ENCODE measurements at regions not wholly inside any gene's neighbourhood (a gene's known extent, or its start where the extent isn't known, plus 50 kb on each side); places are given as distances from the start of the nearest gene placed in this dataset.

- Histone ChIP-seq H3K27me3 (ENCODE audit: insufficient read depth, low read length) (no peaks in the 10 kb centered on the region), H3K36me3 (ENCODE audit: insufficient read depth, low read length) (no peaks in the 10 kb centered on the region), H3K79me2 (ENCODE audit: insufficient read depth, low read length) (no peaks in the 10 kb centered on the region), H3K9me3 (ENCODE audit: low read length) (no peaks in the 10 kb centered on the region), H3F3A (ENCODE audit: insufficient read depth, low read length) (no peaks in the 10 kb centered on the region), H3K9me2 (ENCODE audit: low read depth, low read length) (no peaks in the 10 kb centered on the region), H3K27ac (ENCODE audit: low read depth, low read length, poor library complexity, severe bottlenecking) (no peak overlapping the region), H2AFZ (ENCODE audit: low read length) (no peak overlapping the region), H3K4me2 (ENCODE audit: low read length) (no peak overlapping the region), H3K4me1 (ENCODE audit: insufficient read depth, low read length, severe bottlenecking) (no peaks in the 10 kb centered on the region), H4K20me1 (ENCODE audit: insufficient read depth, low read length) (no peaks in the 10 kb centered on the region), H3K9ac (ENCODE audit: low read length) (no peak overlapping the region), H3K4me3 (ENCODE audit: low read depth, low read length, poor library complexity, severe bottlenecking) (no peak overlapping the region)
- TF ChIP-seq EZH2 (IDR thresholded peaks at IDR 0.05; ENCODE audit: borderline replicate concordance, low read length) (no peak), CTCF (IDR thresholded peaks at IDR 0.05; ENCODE audit: low read length) (no peak)
These were observed 120.6 kb downstream of the BAMBI start for GRCh38 chr10:28797904-28798371.

- Histone ChIP-seq H3K4me3 (ENCODE audit: low read depth, low read length, poor library complexity, severe bottlenecking) (no peak overlapping the region), H3K36me3 (ENCODE audit: insufficient read depth, low read length) (no peaks in the 10 kb centered on the region), H3K4me2 (ENCODE audit: low read length) (no peak overlapping the region), H3K9me3 (ENCODE audit: low read length) (no peaks in the 10 kb centered on the region), H2AFZ (ENCODE audit: low read length) (no peak overlapping the region), H3K4me1 (ENCODE audit: insufficient read depth, low read length, severe bottlenecking) (no peaks in the 10 kb centered on the region), H3F3A (ENCODE audit: insufficient read depth, low read length) (no peaks in the 10 kb centered on the region), H3K9ac (ENCODE audit: low read length) (no peak overlapping the region), H3K27me3 (ENCODE audit: insufficient read depth, low read length) (no peaks in the 10 kb centered on the region), H3K9me2 (ENCODE audit: low read depth, low read length) (no peaks in the 10 kb centered on the region), H3K79me2 (ENCODE audit: insufficient read depth, low read length) (no peaks in the 10 kb centered on the region), H4K20me1 (ENCODE audit: insufficient read depth, low read length) (no peaks in the 10 kb centered on the region), H3K27ac (ENCODE audit: low read depth, low read length, poor library complexity, severe bottlenecking) (no peak overlapping the region)
- TF ChIP-seq CTCF (IDR thresholded peaks at IDR 0.05; ENCODE audit: low read length) (no peak), EZH2 (IDR thresholded peaks at IDR 0.05; ENCODE audit: borderline replicate concordance, low read length) (no peak)
These were observed 121.2 kb downstream of the BAMBI start for GRCh38 chr10:28798428-28798955.

GRCh38 chr10:28798964-28799363, 121.6 kb downstream of the BAMBI start:
- Histone ChIP-seq H3F3A (ENCODE audit: insufficient read depth, low read length) (no peaks in the 10 kb centered on the region), H3K9ac (ENCODE audit: low read length) (no peak overlapping the region), H3K9me3 (ENCODE audit: low read length) (no peaks in the 10 kb centered on the region), H3K4me3 (ENCODE audit: low read depth, low read length, poor library complexity, severe bottlenecking) (no peak overlapping the region), H3K4me1 (ENCODE audit: insufficient read depth, low read length, severe bottlenecking) (no peaks in the 10 kb centered on the region), H3K27me3 (ENCODE audit: insufficient read depth, low read length) (no peaks in the 10 kb centered on the region), H4K20me1 (ENCODE audit: insufficient read depth, low read length) (no peaks in the 10 kb centered on the region), H3K79me2 (ENCODE audit: insufficient read depth, low read length) (no peaks in the 10 kb centered on the region), H3K36me3 (ENCODE audit: insufficient read depth, low read length) (no peaks in the 10 kb centered on the region), H3K9me2 (ENCODE audit: low read depth, low read length) (no peaks in the 10 kb centered on the region), H3K4me2 (ENCODE audit: low read length) (no peak overlapping the region), H3K27ac (ENCODE audit: low read depth, low read length, poor library complexity, severe bottlenecking) (no peak overlapping the region), H2AFZ (ENCODE audit: low read length) (no peak overlapping the region)
- no peak for TF ChIP-seq CTCF (IDR thresholded peaks at IDR 0.05; ENCODE audit: low read length)
- TF ChIP-seq EZH2 (IDR thresholded peaks at IDR 0.05; ENCODE audit: borderline replicate concordance, low read length) = no peak

Measured in OCI-LY1 (cell line).